ENCODE measurements at regions not wholly inside any gene's neighbourhood (a gene's known extent, or its start where the extent isn't known, plus 50 kb on each side); places are given as distances from the start of the nearest gene placed in this dataset. TPM values are rescaled to one million over a fixed set of nuclear protein-coding genes. Genes with fewer than 3 reads are reported as not detected.

DNA sequence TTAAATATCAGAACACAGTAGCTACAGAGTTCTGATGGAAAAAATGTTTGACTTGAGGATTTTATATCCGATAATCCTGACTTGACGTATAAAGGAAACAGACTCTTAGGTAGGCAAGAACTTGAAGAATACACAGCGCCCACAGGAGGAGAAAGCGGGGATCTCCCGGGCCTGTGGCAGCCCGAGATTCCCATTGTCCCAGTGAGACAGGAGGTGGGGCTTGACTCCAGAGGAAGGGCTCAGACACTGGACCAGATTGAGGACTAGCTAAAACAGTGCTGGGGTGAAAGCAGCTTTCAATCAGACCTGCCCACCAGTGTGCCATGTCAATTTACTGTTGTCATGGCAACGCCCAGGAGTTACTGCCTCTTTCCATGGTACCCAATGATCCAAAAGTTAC is 51.1 kb upstream of the C14orf180 start:
- Mint-ChIP-seq H3K27me3 (peaks cover 6% of the 10 kb centered on the region), H3K27ac (no peak overlapping the region), H3K9me3 (ENCODE audit: insufficient read depth) (peaks cover 20% of the 10 kb centered on the region), H3K4me3 (no peak overlapping the region), H3K4me1 (no peaks in the 10 kb centered on the region)
- H3K36me3 ChIP-seq (replicated peaks in 1 of 2; ENCODE audit: control extremely low read depth in 1 of 2, control insufficient read depth in 1 of 2, extremely low read depth in 1 of 2, insufficient read depth in 2 of 2, low read length in 1 of 2): no peaks in the 10 kb centered on the region
- H3K4me1 ChIP-seq (ENCODE audit: control insufficient read depth in 2 of 2, insufficient read depth in 2 of 2, low read length in 2 of 2): no peaks in the 10 kb centered on the region
- POLR2A ChIA-PET: no interaction called here
- ATAC-seq (ENCODE audit: low read depth): no peak
- no peak overlapping the region for H3K4me3 ChIP-seq (ENCODE audit: control extremely low read depth in 1 of 5, extremely low read depth in 1 of 5, insufficient read depth in 1 of 5, low read depth in 2 of 5, low read length in 4 of 5)
- H3K9ac ChIP-seq (ENCODE audit: low read length): no peak overlapping the region
- no peak for DNase-seq
- H3K79me2 ChIP-seq (ENCODE audit: control insufficient read depth, insufficient read depth, low read length): no peaks in the 10 kb centered on the region
- CTCF ChIA-PET: interaction anchor here (0.6 kb wide), 1 partner anchor 394 kb away, joined by 3 read pairs; no protein-coding TSS in a partner anchor
- H3K27me3 ChIP-seq (replicated peaks in 1 of 4; ENCODE audit: control extremely low read depth in 1 of 4, control insufficient read depth in 3 of 4, insufficient read depth in 4 of 4, low read length in 3 of 4): no peaks in the 10 kb centered on the region
- no peak overlapping the region for H3K4me2 ChIP-seq (replicated peaks; ENCODE audit: low read depth, low read length, poor library complexity, severe bottlenecking)
- intact Hi-C loops (cut with micrococcal nuclease): no loop called here
- H3K9me3 ChIP-seq (ENCODE audit: control extremely low read depth in 1 of 3, control insufficient read depth in 2 of 3, insufficient read depth in 1 of 3, low read length in 2 of 3): peaks cover 0 to 33% (median 7%) of the 10 kb centered on the region in 3 donors
- no peak overlapping the region for H2AFZ ChIP-seq (ENCODE audit: insufficient read depth, low read depth, low read length, poor library complexity, severe bottlenecking)
- no peak overlapping the region for H3K27ac ChIP-seq (ENCODE audit: low read length in 2 of 2)
- TF ChIP-seq, protein P1, sequence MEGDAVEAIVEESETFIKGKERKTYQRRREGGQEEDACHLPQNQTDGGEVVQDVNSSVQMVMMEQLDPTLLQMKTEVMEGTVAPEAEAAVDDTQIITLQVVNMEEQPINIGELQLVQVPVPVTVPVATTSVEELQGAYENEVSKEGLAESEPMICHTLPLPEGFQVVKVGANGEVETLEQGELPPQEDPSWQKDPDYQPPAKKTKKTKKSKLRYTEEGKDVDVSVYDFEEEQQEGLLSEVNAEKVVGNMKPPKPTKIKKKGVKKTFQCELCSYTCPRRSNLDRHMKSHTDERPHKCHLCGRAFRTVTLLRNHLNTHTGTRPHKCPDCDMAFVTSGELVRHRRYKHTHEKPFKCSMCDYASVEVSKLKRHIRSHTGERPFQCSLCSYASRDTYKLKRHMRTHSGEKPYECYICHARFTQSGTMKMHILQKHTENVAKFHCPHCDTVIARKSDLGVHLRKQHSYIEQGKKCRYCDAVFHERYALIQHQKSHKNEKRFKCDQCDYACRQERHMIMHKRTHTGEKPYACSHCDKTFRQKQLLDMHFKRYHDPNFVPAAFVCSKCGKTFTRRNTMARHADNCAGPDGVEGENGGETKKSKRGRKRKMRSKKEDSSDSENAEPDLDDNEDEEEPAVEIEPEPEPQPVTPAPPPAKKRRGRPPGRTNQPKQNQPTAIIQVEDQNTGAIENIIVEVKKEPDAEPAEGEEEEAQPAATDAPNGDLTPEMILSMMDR (IDR thresholded peaks at IDR 0.05): no peak
- no peak for TF ChIP-seq EZH2 (IDR thresholded peaks at IDR 0.05; ENCODE audit: borderline replicate concordance, insufficient read depth, low read depth, low read length, poor library complexity, severe bottlenecking)
- no peaks in the 10 kb centered on the region for H4K20me1 ChIP-seq (ENCODE audit: control insufficient read depth, insufficient read depth, low read length, poor library complexity, severe bottlenecking)
- 93% methylated on average over 7 of the region's 7 CpGs for WGBS (ENCODE audit: insufficient coverage)

Small RNAs in the stretch of these regions (small RNA-seq; reads per million reads assigned to genes)
- not detected for gene RNU6-684P (ENCODE audit: insufficient read length, low read depth, low replicate concordance)
